ENCODE measurements at regions not wholly inside any gene's neighbourhood (a gene's known extent, or its start where the extent isn't known, plus 50 kb on each side); places are given as distances from the start of the nearest gene placed in this dataset.
"Not testable (repeated sequence)": the region's sequence is repeated elsewhere in the genome, so short reads cannot be mapped to it uniquely, and the experiment has no call there.

GRCh38 chr7:93739424-93739823, 151.1 kb downstream of the TFPI2 start:
- no peak for DNase-seq

GRCh38 chr7:93737953-93738352, 152.6 kb downstream of the TFPI2 start:
- no peak for DNase-seq

- DNase-seq, result no peak
Observed at GRCh38 chr7:93736668-93737369, 153.7 kb downstream of the TFPI2 start.

GRCh38 chr7:93728292-93728691, 153.8 kb upstream of the CALCR start:
- no peak for DNase-seq

- no peak for DNase-seq
Observed at GRCh38 chr7:93725954-93726353, 151.4 kb upstream of the CALCR start.

GRCh38 chr7:93723424-93724124, 149.1 kb upstream of the CALCR start:
- DNase-seq, result no peak

- DNase-seq, result no peak
Observed at GRCh38 chr7:93720106-93720505, 145.6 kb upstream of the CALCR start.

- no peak for DNase-seq
Observed at GRCh38 chr7:93719546-93719945, 145.0 kb upstream of the CALCR start.

- no peak for DNase-seq
Observed at GRCh38 chr7:93717217-93717900, 142.8 kb upstream of the CALCR start.

- peak; percentile 53 for DNase-seq
Observed at GRCh38 chr7:93715234-93715633, 140.7 kb upstream of the CALCR start.

- DNase-seq, result no peak
Observed at GRCh38 chr7:93711926-93712325, 137.4 kb upstream of the CALCR start.

- DNase-seq, result not testable (repeated sequence)
Observed at GRCh38 chr7:93708255-93708654, 133.7 kb upstream of the CALCR start.

GRCh38 chr7:93707249-93707648, 132.7 kb upstream of the CALCR start:
- no peak for DNase-seq

- DNase-seq, result not testable (repeated sequence)
Observed at GRCh38 chr7:93706162-93706561, 131.6 kb upstream of the CALCR start.

- DNase-seq, result no peak
Observed at GRCh38 chr7:93704217-93704616, 129.7 kb upstream of the CALCR start.

GRCh38 chr7:93697901-93698300, 123.4 kb upstream of the CALCR start:
- no peak for DNase-seq

GRCh38 chr7:93693796-93694195, 119.3 kb upstream of the CALCR start:
- no peak for DNase-seq

GRCh38 chr7:93690021-93690420, 115.5 kb upstream of the CALCR start:
- DNase-seq, result no peak

- DNase-seq, result no peak
Observed at GRCh38 chr7:93678185-93678584, 103.7 kb upstream of the CALCR start.

- no peak for DNase-seq
Observed at GRCh38 chr7:93663561-93664299, 89.2 kb upstream of the CALCR start.

GRCh38 chr7:93658163-93658562, 83.6 kb upstream of the CALCR start:
- not testable (repeated sequence) for DNase-seq

GRCh38 chr7:93651603-93652159, 77.2 kb upstream of the CALCR start:
- DNase-seq, result no peak

GRCh38 chr7:93646538-93646937, 72.0 kb upstream of the CALCR start:
- no peak for DNase-seq
